Stimulated activated naive CD8-positive, alpha-beta T cell treated with anti-CD3 and anti-CD28 coated beads, Interleukin-15, Interleukin-2, amounts not matched to agents 100 U/mL and 50 U/mL, for 24 hours (primary cell): ENCODE measurements at regions not wholly inside any gene's neighbourhood (a gene's known extent, or its start where the extent isn't known, plus 50 kb on each side); places are given as distances from the start of the nearest gene placed in this dataset.
"Not testable (repeated sequence)": the region's sequence is repeated elsewhere in the genome, so short reads cannot be mapped to it uniquely, and the experiment has no call there.

Source experiments
- ATAC-seq: fragments of 150-1000 bp; cut with Tn5 transposase; one replicate; pipeline ENCODE4 v1.10.0; 2021
- DNase-seq: peaks from one replicate; pipeline ENCODE4 v3.0.0; 2021

DNA sequence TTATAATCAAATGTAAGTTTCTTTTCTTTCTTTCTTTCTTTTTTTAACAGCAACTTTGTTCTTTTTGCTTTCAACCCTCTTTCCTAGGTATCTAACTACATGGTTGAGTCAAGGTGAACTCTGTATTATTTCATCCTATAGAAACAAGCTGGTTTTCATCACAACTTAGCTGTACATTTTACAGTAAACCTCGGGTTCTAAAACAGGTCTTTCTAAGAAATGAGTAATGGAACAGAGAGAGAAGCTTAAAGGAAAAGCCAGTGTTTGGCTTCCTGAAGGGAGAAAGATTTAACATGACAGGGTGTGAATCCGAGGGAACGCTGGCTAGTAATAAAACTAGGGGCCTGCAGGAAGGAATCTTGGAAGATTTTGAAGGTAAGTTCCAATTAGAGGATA, 143.4 kb upstream of the ITGB1 start:
- ATAC-seq: no peak
- no peak for DNase-seq

GRCh38 chr10:33100781-33101391, 142.9 kb upstream of the ITGB1 start:
- DNase-seq: no peak
- no peak for ATAC-seq

DNA sequence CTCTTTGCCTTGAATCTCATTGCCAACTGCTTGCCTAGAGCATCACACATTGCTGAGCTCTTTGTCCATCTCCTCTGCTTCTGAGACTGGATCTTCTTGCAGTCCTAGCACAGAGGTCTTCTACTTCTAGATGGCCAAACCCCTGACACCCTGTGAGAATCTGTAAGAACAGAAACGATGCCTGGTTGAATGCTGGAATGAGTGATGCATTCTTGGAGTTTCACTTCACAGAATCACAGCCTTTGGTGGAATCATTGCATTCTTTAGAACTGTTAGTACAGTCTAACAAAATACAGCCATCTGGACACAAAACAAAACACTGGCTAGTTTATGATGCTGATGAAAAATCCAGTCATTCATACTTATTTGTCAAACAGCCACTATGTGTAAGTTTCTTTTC, 141.7 kb upstream of the ITGB1 start:
- ATAC-seq (peak; percentile 70), DNase-seq (no peak)

DNA sequence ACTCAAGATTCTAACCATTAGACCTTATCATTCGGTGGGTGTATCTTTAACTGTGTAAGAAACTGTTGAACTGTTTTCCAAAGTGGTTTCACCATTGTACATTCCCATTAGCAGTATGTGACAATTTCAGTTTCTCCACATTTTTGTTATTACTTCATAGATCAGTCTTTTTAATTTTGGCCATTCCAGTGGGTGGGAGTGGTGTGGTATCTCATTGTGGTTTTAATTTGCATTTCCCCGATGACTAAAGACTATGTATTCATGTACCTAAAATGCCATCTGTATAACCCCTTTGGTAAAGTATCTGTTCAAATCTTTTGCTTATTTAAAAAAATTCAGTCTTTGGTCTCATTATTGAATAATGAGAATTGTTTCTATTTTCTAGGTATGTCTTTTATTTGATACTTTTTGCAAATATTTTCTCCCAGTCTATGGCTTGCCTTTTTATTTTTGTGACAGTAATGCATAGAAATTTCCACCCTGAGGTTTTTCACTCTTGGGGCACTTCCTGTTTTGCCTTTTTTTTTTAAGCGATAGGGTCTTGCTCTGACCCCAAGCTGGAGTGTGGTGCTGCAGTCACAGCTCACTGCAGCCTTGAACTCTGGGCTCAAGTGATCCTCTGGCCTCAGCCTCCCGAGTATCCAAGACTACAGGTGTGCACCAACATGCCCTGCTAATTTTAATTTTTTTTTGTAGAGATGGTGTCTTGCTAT, 141.1 kb upstream of the ITGB1 start:
- DNase-seq: no peak
- peak; percentile 68 for ATAC-seq

- no peak for ATAC-seq
- no peak for DNase-seq
These were observed 138.1 kb upstream of the ITGB1 start for GRCh38 chr10:33095867-33096815.

DNA sequence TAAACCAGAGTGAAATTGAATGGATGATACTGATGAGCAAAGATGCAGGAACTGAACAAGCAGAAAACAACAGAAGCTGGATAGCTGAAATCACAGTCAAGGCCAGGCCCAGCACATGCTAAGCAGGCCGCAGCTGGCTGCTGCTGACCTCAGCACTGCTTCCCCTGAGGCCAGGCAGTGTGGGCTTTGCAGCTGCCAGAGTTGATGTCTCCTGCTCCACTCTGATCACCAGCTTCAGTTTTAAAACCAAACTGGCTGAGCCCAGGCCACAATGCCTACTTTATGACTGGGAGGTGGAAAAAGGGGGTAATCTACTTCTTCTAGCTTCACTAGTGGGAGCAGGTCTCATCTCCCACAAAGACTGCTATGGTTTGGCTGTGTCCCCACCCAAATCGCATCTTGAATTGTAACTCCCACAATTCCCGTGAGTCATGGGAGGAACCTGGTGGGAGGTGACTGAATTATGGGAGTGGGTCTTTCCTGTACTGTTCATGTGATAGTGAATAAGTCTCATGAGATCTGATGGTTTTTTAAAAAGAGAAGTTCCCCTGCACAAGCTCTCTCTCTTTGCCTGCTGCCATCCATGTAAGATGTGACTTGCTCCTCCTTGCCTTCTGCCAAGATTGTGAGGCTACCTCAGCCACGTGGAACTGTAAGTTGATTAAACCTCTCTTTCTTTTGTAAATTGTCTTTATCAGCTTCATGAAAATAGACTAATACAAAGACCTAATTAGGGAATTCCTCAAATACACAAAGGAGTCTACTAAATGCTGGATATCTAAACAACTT, 136.4 kb upstream of the ITGB1 start:
- DNase-seq (no peak), ATAC-seq (peak; percentile 53)

- DNase-seq (no peak), ATAC-seq (no peak)
These were observed 135.3 kb upstream of the ITGB1 start for GRCh38 chr10:33093362-33093761.

DNA sequence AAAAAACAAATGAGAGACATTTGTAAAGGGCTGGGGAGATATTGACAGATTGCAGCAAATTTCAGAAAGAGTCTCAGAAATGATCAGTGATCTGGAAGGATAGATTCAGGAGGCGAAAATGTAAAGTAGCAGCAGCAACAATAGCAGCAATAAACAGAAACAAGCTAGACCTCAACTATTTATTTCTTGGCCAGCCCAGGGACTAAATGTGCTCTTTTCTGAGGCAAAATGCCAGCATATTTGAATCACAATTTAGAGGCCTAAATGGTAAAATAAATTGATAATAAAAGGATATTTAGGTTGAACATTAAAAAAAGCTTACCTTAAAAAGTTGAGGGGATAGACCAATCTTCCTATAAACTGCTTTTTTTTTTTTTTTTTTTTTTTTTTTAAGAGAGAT, 134.6 kb upstream of the ITGB1 start:
- ATAC-seq (no peak), DNase-seq (no peak)

DNA sequence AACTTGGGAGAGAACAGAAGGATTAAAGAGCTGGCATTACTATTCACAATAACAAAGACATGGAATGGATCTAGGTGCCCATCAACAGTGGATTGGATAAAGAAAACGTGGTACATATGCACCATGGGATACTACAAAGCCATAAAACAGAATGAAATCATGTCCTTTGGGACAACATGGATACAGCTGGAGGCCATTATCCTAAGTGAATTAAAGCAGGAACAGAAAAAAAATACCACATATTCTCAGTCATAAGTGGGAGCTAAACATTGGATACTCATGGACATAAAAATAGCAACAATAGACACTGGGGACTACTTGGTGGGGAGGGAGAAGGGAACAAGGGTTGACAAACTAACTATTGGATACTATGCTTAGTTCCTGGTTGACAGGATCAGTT, 133.2 kb upstream of the ITGB1 start:
- DNase-seq (no peak), ATAC-seq (no peak)

GRCh38 chr10:33088990-33089389, 131.0 kb upstream of the ITGB1 start:
- no peak for ATAC-seq
- DNase-seq: no peak

GRCh38 chr10:33087922-33088321, 129.9 kb upstream of the ITGB1 start:
- ATAC-seq (no peak), DNase-seq (no peak)

DNA sequence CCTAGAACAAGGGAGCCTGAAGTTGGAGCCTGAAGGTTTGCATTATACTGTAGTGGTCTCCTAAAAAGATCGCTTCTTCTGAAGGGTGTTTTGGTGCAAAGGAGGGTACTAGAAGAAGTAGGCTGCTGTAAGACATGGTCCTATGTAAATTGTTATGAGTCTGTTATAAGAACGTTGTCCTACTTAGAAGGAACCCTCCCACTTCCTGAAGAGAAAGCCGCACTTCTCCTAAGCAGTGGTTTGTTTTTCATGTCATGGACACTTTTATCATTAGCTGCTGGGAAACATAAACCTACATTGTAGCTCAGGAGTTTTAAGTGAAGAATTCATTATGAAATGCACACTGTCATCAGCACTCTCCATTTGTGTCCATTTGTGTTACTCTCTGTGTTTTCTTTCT, 129.1 kb upstream of the ITGB1 start:
- no peak for DNase-seq
- no peak for ATAC-seq

GRCh38 chr10:33086100-33086499, 128.1 kb upstream of the ITGB1 start:
- ATAC-seq (no peak), DNase-seq (no peak)

DNA sequence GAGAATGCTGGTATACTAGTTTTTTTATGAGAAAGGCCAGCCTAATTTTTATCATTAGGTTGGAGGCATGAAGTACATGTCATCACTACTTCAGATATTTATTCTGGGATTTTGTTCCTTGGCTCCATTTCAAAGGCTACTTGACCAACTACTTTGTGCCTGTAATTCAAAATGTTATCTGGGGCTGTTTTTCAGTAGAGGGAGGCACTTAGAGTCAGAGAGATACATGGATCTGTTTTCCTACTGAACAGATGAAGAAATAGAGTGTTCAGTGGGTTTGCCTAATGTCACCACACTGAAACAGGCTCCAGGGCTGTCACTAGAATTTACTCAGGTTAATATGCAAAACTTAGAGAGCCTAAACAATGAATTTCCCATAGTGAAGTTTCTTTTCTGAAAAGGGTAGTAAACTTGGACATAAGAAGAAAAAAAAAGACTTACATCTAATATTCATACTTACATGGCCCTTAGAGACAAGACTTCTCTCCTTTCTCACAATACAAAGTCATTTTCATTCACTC, 127.3 kb upstream of the ITGB1 start:
- no peak for ATAC-seq
- no peak for DNase-seq

GRCh38 chr10:33084453-33084852, 126.4 kb upstream of the ITGB1 start:
- no peak for DNase-seq
- no peak for ATAC-seq

DNA sequence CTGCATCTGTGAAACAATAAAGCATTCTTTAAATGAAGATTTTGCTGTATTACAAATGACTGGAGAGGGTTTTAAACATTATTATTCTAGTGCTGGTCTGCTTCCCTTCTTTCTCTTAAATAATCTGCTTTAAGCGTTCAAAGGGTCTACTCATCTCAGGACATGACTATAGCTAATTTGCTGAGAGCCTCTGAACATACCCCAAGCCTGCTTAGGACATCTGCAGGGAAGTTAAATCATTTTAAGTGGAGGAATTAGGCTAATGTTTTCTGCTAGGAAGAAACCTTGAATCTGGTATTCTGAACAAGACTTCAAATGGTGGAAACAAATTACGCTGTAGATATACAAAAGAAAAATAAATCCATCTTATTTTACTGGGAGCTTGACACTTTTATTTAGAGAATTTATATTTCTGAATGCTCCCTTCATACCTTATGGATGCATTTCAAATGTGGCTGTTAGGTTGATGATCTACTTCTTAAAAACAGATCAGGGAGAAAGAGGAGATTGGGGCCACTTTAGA, 124.4 kb upstream of the ITGB1 start:
- no peak for DNase-seq
- no peak for ATAC-seq

GRCh38 chr10:33080467-33080866, 122.4 kb upstream of the ITGB1 start:
- ATAC-seq: not testable (repeated sequence)

GRCh38 chr10:33074443-33074842, 116.4 kb upstream of the ITGB1 start:
- ATAC-seq (no peak), DNase-seq (no peak)

More at GRCh38 chr10:33080467-33080866, 122.4 kb upstream of the ITGB1 start:
- DNase-seq: not testable (repeated sequence)

GRCh38 chr10:33073641-33074415, 115.8 kb upstream of the ITGB1 start:
- ATAC-seq: no peak
- DNase-seq: no peak

DNA sequence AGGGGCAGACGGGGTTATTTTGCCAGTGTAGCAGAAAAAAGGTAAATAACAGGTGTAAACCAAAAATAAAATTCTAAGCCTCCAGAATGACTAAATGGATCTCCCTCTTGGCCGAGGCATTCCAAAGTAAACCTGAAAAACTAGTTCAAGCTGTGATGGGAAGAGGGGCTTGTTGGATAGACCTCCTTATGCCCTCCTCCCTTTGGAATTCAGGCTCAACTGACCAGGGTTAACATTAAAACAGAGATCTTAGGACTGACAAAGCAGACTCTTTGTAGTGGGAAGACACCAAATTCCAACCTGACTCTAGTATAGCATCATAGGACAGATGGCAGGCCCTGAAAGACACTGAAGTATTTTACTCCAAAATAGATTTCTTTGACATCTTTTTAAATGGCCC, 113.8 kb upstream of the ITGB1 start:
- no peak for DNase-seq
- ATAC-seq: no peak

DNA sequence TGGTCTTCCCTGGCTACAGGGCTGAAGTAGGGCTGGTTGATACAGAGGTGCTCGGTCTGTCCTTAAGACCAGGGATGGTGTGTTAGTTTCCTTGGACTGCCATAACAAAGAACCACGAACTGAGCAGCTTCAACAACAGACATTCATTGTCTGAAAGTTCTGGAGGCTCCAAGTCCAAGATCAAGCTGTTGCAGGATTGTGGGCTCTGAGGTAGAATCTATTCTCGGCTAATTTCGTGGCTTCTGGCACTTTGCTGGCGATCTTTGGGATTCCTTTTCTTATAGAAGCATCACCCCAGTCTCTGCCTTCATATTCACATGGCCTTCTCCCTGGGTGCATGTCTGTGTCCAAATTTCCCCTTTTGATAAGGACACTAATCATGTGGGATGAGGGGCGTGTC, 112.1 kb upstream of the ITGB1 start:
- DNase-seq: no peak
- no peak for ATAC-seq
